ENCODE measurements at regions not wholly inside any gene's neighbourhood (a gene's known extent, or its start where the extent isn't known, plus 50 kb on each side); places are given as distances from the start of the nearest gene placed in this dataset.

DNA sequence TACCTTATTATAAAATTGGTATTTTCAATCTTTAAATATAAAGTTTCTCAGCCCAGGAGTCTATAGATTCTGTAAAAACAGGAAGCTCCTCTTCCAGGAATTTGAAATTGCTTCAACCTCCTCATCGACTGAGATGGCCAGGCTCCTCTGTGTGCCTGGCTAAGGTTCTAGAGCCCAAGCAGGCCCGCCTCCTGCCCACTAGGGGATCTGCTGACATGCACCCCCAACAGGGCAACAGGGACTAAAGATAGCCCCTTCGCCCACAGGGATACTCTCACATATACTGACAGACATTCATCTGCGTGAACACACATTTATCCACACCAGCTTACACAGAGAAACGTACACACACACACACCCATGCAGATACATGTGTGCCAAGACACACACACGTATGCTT, 183.1 kb upstream of the TLE3 start:
- Histone ChIP-seq H2AFZ (replicated peaks; ENCODE audit: low read length, poor library complexity) (no peak overlapping the region), H3K79me1 (ENCODE audit: low read depth in 1 of 2, low read length in 2 of 2) (no peaks in the 10 kb centered on the region), H4K8ac (ENCODE audit: low read depth in 2 of 2, low read length in 2 of 2) (no peak overlapping the region), H2BK120ac (ENCODE audit: low read depth, low read length) (no peak overlapping the region), H3K23ac (ENCODE audit: low read depth, low read length) (no peak overlapping the region), H3K56ac (ENCODE audit: extremely low read depth, insufficient read depth, low read length) (no peak overlapping the region), H3K4ac (ENCODE audit: low read depth, low read length) (no peak overlapping the region), H2BK20ac (ENCODE audit: low read depth, low read length) (no peak overlapping the region), H2BK5ac (ENCODE audit: low read depth, low read length, poor library complexity, severe bottlenecking) (no peak overlapping the region), H3K9ac (ENCODE audit: low read depth, low read length) (no peak overlapping the region), H2AK5ac (ENCODE audit: low read depth, low read length) (no peak overlapping the region), H4K5ac (ENCODE audit: low read depth, low read length) (no peak overlapping the region), H3K9me1 (ENCODE audit: insufficient read depth, low read length) (no peaks in the 10 kb centered on the region), H3K9me3 (ENCODE audit: control insufficient read depth, insufficient read depth, low read length) (no peaks in the 10 kb centered on the region), H4K20me1 (ENCODE audit: insufficient read depth, low read length) (no peaks in the 10 kb centered on the region), H2BK15ac (ENCODE audit: low read depth, low read length) (no peak overlapping the region), H3K4me2 (ENCODE audit: low read depth, low read length) (no peak overlapping the region), H3K14ac (replicated peaks; ENCODE audit: low read depth, low read length) (no peak overlapping the region), H3K4me1 (ENCODE audit: control insufficient read depth, insufficient read depth, low read length) (peaks cover 3% of the 10 kb centered on the region; the same call in 1 of the 2 replicates), H4K91ac (ENCODE audit: insufficient read depth, low read depth, low read length) (no peak overlapping the region), H3K27me3 (ENCODE audit: control insufficient read depth, insufficient read depth, low read length) (peaks cover 17% of the 10 kb centered on the region), H3K18ac (ENCODE audit: low read depth, low read length) (no peak overlapping the region), H3K4me3 (ENCODE audit: insufficient read depth, low read depth, low read length) (no peak overlapping the region), H3K27ac (ENCODE audit: insufficient read depth, low read length) (no peak overlapping the region), H2AK9ac (replicated peaks; ENCODE audit: low read depth, low read length, poor library complexity) (no peak overlapping the region), H3K36me3 (ENCODE audit: control insufficient read depth, insufficient read depth, low read length) (no peaks in the 10 kb centered on the region)
- intact Hi-C loops (cut with micrococcal nuclease) (no loop called here), dilution Hi-C loops (cut with HindIII; ENCODE audit: low sequenced_read_pairs, unreplicated experiment) (no loop called here), in situ Hi-C loops (cut with MboI; ENCODE audit: low sequenced_read_pairs) (no loop called here)
- no peak for TF ChIP-seq RAD21 (IDR thresholded peaks at IDR 0.05; ENCODE audit: low read length)
- TF ChIP-seq POLR2A (IDR thresholded peaks at IDR 0.05; ENCODE audit: low read depth, low read length): no peak
- no peak for TF ChIP-seq NFE2L2 (IDR thresholded peaks at IDR 0.05; ENCODE audit: low read depth, low read length)
- TF ChIP-seq MXI1 (IDR thresholded peaks at IDR 0.05; ENCODE audit: borderline replicate concordance, low read depth, low read length): no peak
- no peak for TF ChIP-seq CHD1 (IDR thresholded peaks at IDR 0.05; ENCODE audit: low read depth, low read length)
- TF ChIP-seq SMC3 (IDR thresholded peaks at IDR 0.05; ENCODE audit: low read depth, low read length): no peak
- TF ChIP-seq BHLHE40 (IDR thresholded peaks at IDR 0.05; ENCODE audit: low read depth, low read length): no peak
- TF ChIP-seq MAFK (IDR thresholded peaks at IDR 0.05; ENCODE audit: low read depth, low read length): no peak
- no peak for TF ChIP-seq MAZ (IDR thresholded peaks at IDR 0.05; ENCODE audit: borderline replicate concordance, low read depth, low read length)
- TF ChIP-seq CEBPB (IDR thresholded peaks at IDR 0.05; ENCODE audit: low read depth, low read length): no peak
- TF ChIP-seq, protein P1, sequence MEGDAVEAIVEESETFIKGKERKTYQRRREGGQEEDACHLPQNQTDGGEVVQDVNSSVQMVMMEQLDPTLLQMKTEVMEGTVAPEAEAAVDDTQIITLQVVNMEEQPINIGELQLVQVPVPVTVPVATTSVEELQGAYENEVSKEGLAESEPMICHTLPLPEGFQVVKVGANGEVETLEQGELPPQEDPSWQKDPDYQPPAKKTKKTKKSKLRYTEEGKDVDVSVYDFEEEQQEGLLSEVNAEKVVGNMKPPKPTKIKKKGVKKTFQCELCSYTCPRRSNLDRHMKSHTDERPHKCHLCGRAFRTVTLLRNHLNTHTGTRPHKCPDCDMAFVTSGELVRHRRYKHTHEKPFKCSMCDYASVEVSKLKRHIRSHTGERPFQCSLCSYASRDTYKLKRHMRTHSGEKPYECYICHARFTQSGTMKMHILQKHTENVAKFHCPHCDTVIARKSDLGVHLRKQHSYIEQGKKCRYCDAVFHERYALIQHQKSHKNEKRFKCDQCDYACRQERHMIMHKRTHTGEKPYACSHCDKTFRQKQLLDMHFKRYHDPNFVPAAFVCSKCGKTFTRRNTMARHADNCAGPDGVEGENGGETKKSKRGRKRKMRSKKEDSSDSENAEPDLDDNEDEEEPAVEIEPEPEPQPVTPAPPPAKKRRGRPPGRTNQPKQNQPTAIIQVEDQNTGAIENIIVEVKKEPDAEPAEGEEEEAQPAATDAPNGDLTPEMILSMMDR (conservative IDR thresholded peaks at IDR 0.05; ENCODE audit: low read depth, low read length): no peak
- TF ChIP-seq FOS (IDR thresholded peaks at IDR 0.05; ENCODE audit: low read depth, low read length): no peak
- no peak for TF ChIP-seq RFX5 (IDR thresholded peaks at IDR 0.05; ENCODE audit: low read depth, low read length)
- TF ChIP-seq, protein P2, sequence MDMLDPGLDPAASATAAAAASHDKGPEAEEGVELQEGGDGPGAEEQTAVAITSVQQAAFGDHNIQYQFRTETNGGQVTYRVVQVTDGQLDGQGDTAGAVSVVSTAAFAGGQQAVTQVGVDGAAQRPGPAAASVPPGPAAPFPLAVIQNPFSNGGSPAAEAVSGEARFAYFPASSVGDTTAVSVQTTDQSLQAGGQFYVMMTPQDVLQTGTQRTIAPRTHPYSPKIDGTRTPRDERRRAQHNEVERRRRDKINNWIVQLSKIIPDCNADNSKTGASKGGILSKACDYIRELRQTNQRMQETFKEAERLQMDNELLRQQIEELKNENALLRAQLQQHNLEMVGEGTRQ (IDR thresholded peaks at IDR 0.05; ENCODE audit: low read depth, low read length): no peak
- TF ChIP-seq ELK1 (IDR thresholded peaks at IDR 0.05; ENCODE audit: borderline replicate concordance, low read depth, low read length): no peak
- no peak for TF ChIP-seq RCOR1 (IDR thresholded peaks at IDR 0.05; ENCODE audit: insufficient replicate concordance, low read length)
- ATAC-seq (ENCODE audit: low read depth): no peak
- no peak for DNase-seq
- BruUV-seq (replicated peaks): no TSS peak
- 42% methylated on average over 2 of the region's 6 CpGs; no CpG with 5 or more reads in 1 of the 2 experiments for WGBS, 2 experiments (ENCODE audit: extremely low coverage in 2 of 2, insufficient read length in 1 of 2)
- CTCF ChIA-PET: no interaction called here
- POLR2A ChIA-PET (ENCODE audit: unreplicated experiment): no interaction called here
